ENCODE measurements at regions not wholly inside any gene's neighbourhood (a gene's known extent, or its start where the extent isn't known, plus 50 kb on each side); places are given as distances from the start of the nearest gene placed in this dataset. TPM values are rescaled to one million over a fixed set of nuclear protein-coding genes. Genes with fewer than 3 reads are reported as not detected.

Small RNAs in the stretch of these regions (microRNA-seq; reads per million reads assigned to microRNA genes)
- not detected for gene MIR548AD

All from Right ventricle myocardium superior (tissue), 1 donor.